NCI-H2227 (cell line): ENCODE measurements at regions not wholly inside any gene's neighbourhood (a gene's known extent, or its start where the extent isn't known, plus 50 kb on each side); places are given as distances from the start of the nearest gene placed in this dataset.

Experiments
- DNase-seq: peaks from one replicate; lab custom pipeline; 2025; ENCODE audit not compliant: unreplicated experiment; lab: John Stamatoyannopoulos, UW

DNA sequence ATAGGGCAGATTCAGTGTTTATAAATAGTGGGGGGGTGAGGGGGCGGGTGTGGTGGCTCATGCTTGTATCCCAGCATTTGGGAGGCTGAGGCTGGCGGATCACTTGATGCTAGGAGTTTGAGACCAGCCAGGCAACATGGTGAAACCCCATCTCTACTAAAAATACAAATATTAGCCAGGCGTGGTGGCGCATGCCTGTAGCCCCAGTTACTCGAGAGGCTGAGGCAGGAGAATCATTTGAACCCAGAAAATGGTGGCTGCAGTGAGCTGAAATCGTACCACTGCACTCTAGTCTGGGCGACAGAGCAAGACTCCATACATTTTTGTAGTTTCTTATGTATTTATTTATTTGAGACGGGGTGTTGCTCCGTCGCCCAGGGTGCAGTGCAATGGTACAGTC lies 109.0 kb upstream of the ZNF217 start:
- DNase-seq, result no peak

DNA sequence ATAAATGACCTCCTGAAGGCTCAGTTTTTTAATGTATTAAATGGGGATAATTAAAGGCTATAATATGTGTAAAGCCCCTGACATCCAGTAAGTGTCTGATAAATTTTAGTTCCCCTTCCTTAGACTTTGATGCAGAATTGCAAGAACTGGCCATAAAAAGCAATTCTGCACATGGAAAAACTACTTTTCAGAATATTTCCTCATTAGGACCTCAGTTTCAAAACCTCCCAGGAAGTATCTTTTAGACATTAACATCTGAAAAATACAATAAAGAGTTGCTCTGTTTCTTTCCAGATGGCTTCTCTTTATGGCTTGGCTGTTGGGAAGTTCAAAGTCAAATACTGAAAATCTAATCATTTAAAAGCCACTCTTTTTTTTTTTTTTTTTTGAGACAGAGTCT lies 106.3 kb upstream of the ZNF217 start:
- no peak for DNase-seq

DNA sequence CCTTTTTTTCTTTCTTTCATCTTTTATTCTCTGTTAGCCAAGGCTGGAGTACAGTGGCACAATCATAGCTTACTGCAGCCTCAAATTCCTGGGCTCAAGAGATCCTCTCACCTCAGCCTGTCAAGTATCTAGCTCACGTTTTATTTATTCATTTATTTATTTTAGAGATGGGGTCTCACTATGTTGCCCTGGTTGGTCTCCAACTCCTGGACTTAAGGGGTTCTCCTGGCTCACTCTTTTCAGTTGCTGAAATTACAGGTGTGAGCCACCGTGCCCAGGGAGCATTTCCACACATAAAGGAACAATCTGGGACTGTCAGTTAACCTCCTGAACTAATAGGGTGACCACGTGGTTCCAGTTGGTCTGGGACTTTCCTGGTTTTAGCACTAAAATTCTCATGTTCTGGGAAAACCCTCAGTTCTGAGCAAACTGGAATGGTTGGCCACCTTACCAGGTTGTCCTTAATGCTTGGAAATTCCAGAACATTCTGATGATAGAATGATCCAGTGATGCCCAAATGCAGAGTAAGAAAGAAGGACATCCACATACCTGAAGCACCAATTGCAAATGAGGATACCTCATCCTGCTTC lies 105.5 kb upstream of the ZNF217 start:
- no peak for DNase-seq

DNA sequence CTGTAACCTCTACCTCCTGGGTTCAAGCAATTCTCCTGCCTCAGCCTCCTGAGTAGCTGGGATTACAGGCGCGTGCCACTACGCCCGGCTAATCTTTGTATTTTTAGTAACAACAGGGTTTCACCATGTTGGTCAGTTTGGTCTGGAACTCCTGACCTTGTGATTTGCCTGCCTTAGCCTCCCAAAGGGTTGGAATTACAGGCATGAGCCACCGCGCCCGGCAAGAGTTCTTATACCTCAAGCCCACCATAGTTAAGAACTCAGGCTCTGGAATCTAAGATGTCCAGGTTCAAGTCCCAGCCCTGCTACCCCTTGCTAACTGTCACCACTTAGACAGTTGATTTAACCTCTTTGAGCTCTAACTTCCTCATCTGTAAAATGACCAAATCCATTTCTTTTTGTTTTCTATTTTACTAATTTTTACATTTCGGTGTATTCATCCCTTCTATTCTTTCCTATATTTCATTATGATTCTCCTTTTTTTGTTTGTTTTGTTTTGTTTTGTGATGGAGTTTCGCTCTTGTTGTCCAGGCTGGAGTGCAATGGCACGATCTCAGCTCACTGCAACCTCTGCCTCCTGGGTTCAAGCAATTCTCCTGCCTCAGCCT lies 104.8 kb upstream of the ZNF217 start:
- DNase-seq, result no peak

DNA sequence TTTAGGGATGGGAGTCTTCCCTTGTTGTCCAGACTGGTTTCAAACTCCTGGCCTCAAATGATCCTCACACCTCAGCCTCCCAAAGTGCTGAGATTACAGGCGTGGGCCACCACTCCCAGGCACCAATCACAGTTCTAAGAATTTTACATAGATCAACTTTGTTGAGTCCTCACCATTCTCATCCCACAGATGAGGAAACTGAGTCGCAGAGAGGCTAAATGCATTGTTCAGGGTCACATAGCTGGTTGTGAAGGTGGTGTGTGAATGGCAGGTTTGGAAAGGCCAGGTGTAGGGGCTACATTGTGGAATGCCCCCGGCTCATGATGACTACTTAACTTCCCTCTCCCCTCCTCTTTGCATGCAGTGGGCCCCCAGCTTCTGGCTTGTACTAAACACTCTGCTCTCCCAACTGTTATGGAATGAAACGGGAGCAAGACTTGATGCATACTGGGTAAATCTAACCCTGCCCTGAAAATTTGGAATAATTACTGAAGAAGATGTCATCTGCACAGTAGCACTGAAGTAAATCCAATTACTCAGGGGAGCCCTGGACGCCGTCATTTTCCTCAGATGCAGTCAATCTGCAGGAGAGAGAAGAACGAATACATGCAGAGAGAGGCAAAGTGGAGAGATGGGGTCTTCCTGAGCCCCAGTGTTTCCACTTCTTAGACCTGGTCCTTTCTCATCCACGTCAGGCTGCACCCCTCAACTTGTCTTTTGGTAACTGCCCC lies 102.3 kb upstream of the ZNF217 start:
- DNase-seq, result no peak

DNA sequence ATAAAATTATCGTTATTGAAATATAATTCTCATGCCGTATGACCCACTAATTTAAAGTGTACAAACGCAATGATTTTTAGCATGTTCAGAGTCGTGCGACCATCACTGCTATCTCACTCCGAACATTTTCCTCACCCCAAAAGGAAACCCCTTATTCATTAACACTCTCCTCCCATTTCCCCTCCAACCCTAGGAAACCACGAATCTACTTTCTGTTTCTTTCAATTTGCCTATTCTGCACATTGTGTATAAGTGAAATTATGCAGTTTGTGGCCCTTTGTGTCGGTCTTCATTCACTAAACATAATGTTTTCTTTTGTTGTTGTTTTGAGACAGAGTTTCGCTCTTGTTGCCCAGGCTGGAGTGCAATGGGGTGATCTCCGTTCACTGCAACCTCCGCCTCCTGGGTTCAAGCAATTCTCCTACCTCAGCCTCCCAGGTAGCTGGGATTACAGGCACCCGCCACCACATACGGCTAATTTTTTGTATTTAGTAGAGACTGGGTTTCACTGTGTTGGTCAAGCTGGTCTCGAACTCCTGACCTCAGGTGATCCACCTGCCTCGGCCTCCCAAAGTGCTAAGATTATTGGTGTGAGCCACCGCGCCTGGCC lies 99.7 kb upstream of the ZNF217 start:
- DNase-seq, result no peak

DNA sequence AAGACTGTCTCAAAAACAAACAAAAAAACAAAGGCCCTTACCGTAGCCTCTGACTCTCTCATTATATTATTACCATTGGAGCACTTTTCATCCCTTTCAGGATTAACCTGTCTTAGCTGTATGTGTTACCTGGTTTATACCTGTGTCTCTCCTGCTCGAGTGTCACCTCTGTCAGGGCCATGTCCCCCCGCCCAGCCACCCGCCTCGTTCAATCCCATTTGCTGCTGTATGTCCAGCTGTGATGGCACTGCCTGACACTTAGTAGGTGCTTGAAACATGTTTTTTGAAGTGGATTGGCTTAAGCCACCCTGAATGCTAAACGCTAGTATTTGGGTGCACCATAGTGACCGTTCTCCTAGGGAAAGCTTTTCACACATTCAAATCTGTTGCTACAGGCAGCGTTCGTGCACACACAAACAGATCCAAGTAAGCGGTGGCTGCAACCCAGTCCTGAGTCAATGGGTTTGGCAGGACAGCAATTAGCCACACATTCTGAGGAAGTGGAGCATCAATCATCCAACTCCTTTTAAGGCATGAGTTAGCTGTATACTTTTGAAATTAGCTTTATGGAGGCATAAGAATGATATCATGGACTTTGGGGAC lies 98.9 kb upstream of the ZNF217 start:
- DNase-seq, result no peak

DNA sequence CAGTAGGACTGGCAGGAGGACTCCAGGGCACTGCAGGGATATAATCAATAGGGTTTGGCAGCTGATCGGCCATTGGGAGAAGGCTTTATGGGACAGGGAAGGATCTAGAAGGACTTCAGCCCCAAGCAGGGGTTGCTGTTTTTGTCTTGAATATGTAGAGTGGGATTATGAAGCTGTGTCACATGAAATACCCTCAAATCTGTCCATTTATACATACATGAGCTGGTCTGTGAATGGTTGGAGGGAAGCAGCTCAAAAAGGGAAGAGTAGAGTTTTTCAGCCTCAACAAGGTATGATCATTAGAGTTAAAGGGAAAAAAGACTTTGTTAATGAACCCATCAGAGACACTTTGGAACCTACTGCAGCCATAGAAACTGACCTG lies 98.2 kb upstream of the ZNF217 start:
- no peak for DNase-seq

DNA sequence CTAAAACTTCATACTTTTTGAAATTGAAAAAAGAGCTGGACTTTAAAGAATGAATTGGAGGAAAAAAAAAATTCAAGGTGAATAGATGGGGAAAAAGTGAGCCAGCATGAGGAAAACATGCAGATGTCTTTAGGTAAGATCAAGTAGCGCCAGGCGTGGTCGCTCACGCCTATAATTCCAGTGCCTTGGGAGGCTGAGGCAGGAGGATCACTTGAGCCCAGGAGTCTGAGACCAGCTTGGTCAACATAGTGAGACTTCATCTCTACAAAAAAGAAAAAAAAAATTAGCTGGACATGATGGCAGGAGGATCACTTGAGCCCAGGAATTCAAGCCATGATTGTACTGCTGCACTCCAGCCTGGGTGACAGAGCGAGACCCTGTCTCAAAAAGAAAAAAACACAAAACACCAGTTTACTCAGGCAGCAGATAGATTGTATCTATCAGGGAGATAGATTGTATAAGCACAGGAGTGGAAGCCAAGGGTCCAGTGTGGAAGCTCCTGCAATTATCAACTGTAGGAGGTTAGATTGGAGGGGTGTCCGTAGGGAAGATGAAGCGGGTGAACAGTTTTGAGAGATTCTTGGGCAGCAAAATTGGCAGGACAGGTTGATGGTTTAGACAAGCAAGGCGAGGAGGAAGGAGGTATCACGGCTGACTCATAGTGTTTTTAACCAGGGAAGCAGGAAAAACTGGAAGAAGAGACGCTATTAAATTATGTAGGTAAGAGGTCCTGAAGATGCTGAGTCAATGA lies 97.6 kb upstream of the ZNF217 start:
- no peak for DNase-seq

DNA sequence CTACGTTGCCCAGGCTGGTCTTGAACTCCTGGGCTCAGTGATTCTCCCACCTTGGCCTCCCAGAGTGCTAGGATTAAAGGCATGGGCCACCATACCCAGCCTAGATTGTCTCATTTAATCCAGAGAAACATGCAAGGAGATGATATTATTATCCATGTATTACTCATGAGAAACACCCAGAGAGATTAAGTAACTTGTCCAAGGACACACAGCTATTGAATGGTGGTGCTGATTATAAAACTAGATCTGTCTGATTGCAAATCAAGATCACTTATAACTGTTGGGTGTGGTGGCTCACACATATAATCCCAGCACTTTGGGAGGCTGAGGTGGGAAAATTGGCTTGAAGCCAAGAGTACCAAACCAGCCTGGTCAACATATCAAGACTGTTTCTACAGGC lies 94.4 kb upstream of the ZNF217 start:
- DNase-seq, result no peak

DNA sequence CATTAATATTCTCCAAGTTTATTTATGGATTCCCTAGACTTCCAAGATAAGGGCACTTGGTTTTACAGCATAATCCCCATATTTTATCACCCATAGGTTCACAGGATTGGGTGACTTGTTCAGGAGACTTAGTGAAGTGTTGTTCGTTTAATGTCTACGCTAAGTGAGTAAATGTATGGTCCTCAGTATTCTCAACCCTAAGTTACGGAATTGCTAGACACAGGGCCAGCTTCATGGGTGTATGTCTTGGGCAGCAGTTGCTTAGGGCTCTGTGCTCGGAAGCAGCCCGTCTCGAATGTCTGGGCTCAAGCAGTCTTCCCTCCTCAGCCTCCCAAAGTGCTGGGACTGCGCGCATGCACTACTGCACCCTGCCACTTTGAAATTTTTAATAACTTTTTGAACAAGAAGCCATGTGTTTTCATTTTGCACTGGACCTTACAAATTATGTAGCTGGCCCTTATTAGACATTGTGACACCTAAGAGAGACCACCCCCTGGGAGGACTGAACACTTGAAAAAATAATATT lies 91.5 kb upstream of the ZNF217 start:
- DNase-seq, result no peak

DNA sequence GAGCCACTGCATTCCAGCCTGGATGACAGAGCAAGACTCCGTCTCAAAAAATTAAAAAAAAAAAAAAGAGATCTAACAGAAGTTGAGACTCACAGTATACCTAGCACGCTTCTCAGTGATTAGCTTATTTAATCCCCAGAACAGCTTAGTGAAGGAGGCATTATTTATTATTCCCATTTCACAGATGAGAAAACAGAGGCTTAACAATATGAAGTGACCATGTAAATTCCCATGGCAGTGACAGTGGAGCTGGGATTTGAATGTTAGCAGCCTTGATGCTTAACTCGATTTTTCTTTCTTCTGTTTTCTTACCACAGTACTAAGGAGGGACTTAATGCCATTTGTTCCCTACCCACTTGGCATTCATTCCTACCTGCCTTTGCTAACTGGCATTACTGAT lies 89.9 kb upstream of the ZNF217 start:
- DNase-seq, result no peak

DNA sequence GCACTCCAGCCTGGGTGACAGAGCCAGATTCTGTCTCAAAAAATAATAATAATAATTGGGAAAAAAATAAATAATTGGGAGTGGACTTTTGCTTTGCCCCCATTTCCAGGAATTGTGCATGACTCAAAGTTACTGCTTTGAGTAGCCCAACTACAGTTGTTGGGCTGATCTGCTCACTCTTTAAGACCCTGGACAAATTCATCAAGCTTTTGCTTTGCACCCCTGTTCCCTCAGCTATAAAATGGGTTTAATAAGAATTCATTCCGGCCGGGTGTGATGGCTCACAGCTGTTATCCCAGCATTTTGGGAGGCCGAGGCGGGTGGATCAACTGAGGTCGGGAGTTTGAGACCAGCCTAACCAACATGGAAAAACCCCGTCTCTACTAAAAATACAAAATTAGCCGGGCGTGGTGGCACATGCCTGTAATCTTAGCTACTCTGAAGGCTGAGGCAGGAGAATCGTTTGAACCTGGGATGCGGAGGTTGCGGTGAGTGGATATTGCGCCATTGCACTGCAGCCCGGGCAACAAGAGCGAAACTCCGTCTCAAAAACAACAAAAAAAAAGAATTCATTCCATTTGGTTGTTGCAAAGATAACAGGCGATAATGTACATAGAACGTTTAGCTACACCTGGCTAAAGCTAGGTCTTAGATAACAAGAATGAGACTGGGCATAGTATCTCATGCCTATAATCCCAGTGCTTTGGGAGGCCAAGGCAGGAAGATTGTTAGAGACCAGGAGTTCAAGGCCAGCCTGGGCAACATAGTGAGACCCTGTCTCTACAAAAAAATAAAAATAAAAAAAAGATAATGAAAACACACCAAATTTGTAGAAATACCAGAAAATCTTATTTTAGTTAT lies 87.9 kb upstream of the ZNF217 start:
- no peak for DNase-seq

DNA sequence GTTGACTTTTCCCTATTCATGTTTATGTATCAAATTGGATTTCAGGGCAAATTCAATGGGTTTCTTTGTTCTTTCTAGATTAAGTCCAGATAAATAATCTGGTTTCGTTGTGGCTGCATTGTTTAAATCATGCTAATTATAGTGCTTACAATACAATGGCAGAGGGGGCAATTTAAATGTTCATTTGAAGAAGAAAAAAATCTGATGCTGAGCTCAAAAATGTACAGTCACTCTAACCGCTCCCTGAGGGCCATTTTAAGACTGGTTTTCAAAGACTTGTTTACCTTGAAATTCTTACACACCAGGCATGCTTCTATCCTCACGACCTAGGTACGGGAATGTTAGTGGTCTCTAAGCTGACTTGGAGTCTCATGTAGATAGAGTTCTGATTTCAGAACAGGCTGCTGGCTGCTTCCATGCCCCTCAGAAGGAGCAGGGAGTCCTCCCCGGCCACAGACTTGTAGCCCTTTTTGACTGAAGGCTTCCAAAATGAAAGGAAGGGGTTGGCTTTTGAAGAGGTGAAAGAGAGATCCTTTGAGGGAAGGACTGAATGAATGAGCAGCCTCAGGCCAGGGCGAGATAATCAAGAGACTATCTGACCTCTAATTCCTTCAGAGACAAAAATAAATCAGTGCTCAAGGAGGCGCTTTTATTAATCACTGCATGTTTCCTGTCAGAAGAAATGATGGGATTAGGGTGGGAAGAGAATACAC lies 86.1 kb upstream of the ZNF217 start:
- DNase-seq, result no peak

DNA sequence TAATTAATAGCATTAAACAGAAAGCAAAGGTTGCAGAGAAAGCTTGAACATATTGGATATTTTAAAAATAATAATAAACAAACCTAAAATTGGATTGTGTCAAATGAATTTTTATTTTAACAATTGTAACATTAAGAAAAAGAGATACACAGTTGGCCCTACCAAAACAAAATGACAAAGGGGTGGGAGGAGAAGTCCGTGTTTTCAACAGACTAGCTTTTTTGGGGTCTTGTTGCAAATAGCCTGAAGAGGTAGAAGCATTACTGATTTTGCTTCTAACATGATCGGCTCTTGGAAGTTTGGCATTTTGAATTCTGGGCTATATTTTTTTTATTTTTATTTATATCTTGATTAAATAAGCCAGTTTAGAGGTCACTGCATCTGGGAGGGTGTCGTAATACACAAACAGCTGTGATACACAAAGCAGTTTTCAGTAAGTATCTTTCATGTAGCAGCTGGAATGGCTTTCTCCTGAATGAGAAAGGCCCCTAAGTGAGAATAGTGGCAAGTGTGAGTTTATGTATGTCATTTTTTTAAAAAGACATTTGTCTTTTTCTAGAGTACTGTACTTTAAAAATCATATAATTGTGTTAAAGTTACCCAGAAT lies 85.5 kb upstream of the ZNF217 start:
- no peak for DNase-seq

DNA sequence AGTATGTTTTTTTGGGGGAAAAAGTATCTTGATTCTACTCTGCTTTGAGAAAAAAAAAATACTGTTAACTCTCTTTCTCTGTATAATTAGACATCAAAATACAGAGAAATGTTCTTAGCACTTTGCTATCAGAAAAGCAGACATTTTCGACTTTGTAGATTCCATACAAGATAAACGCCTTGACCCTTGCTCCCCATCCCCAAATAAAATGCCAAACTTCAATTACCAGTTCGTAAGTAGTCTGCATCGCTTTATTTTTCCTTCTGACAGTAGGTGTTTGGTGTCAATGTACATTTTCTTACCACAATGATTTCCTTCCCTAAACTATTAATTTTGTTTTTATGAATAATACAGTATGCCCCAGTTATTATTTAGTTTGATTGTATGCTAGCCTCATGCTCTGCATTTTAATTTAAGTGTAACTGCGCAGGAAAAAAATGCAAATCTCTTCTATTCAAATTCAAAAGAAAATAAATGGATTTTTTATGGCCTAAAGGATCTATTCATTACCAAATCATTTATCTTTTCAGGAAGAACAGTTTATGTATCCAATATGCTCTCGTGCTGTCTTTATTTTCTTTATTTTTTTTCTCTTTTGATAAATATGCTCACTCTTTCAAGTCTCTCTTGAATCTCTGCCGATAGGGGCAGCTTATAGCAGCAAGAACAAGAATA lies 84.8 kb upstream of the ZNF217 start:
- DNase-seq, result no peak

DNA sequence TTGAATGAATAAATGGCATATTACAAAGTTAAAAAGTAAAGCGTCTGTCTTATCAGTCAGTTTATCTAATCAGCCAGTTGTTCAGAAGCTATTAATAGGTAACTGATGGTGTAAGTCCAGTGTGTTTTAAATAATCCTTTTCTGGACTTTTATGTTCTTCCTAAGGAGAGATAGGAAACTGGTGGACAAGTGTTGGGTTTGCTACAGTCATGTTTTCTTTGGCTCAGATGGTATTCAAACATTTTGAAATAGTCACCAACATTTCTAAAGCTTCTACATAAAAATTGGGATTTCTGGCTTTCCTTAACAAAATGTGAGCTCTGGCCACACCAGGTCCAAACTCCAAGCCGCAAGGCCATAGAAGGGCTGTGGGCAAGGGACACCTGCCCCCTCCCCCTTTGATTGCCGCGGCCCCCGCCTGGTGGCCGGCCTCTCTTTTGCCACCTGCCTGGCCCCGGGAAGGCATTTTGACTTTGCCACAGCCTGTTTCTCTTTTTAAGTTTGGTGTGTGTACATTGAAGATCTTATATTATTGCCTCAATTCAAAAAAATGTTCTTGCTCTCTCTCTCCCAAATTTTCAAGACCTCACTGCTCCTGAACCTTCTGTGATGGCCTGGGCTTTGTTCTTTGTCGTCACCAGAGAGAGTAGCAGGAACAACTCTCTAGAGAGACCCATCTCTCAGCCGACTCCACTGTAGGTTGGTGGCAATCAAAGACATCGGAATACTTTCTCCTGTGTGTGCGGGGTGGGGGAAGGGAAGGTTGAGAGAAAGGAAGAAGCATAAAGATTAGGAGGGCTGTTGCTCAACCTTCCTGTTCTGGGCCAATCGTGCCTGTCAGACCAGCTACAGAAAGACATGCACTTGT lies 84.0 kb upstream of the ZNF217 start:
- DNase-seq, result peak; percentile 51
